ENCODE measurements at regions not wholly inside any gene's neighbourhood (a gene's known extent, or its start where the extent isn't known, plus 50 kb on each side); places are given as distances from the start of the nearest gene placed in this dataset.
"Not testable (repeated sequence)": the region's sequence is repeated elsewhere in the genome, so short reads cannot be mapped to it uniquely, and the experiment has no call there.

- DNase-seq = not testable (repeated sequence)
These were observed 51.1 kb upstream of the RASSF6 start for GRCh38 chr4:73671348-73671747.

GRCh38 chr4:73673286-73673685 lies 53.0 kb upstream of the RASSF6 start:
- DNase-seq = no peak

GRCh38 chr4:73674451-73674919 lies 54.2 kb upstream of the RASSF6 start:
- no peak for DNase-seq

- no peak for DNase-seq
These were observed 55.4 kb upstream of the RASSF6 start for GRCh38 chr4:73675623-73676022.

- DNase-seq = no peak
These were observed 55.9 kb upstream of the RASSF6 start for GRCh38 chr4:73676136-73676535.

GRCh38 chr4:73676861-73677323 lies 56.7 kb upstream of the RASSF6 start:
- DNase-seq = peak; percentile 40

- peak; percentile 57 for DNase-seq
These were observed 59.6 kb upstream of the RASSF6 start for GRCh38 chr4:73679836-73680235.

- DNase-seq = no peak
These were observed 58.6 kb upstream of the CXCL8 start for GRCh38 chr4:73681776-73682175.

GRCh38 chr4:73682508-73682907 lies 57.9 kb upstream of the CXCL8 start:
- DNase-seq = no peak

- DNase-seq = no peak
These were observed 57.3 kb upstream of the CXCL8 start for GRCh38 chr4:73683033-73683432.

- DNase-seq = no peak
These were observed 56.9 kb upstream of the CXCL8 start for GRCh38 chr4:73683456-73683855.

GRCh38 chr4:73684097-73684496 lies 56.3 kb upstream of the CXCL8 start:
- no peak for DNase-seq

GRCh38 chr4:73685052-73685451 lies 55.3 kb upstream of the CXCL8 start:
- DNase-seq = no peak

GRCh38 chr4:73687421-73687820 lies 52.9 kb upstream of the CXCL8 start:
- DNase-seq = no peak

- DNase-seq = peak; percentile 74
These were observed 50.2 kb upstream of the CXCL8 start for GRCh38 chr4:73690051-73690738.
